HG03432 (cell line): ENCODE measurements at regions not wholly inside any gene's neighbourhood (a gene's known extent, or its start where the extent isn't known, plus 50 kb on each side); places are given as distances from the start of the nearest gene placed in this dataset.

Experiments used
- ATAC-seq: cut with Tn5 transposase; IDR thresholded peaks from one replicate; pipeline ENCODE4 v1.9.1; 2021; ENCODE audit warnings: mild to moderate bottlenecking, moderate library complexity; ENCODE audit not compliant: unreplicated experiment

- no peak for ATAC-seq
These were observed 202.3 kb upstream of the RAB6C start for GRCh38 chr2:129777146-129777545.

- no peak for ATAC-seq
These were observed 201.5 kb upstream of the RAB6C start for GRCh38 chr2:129777762-129778583.

- no peak for ATAC-seq
These were observed 200.9 kb upstream of the RAB6C start for GRCh38 chr2:129778584-129778877.

DNA sequence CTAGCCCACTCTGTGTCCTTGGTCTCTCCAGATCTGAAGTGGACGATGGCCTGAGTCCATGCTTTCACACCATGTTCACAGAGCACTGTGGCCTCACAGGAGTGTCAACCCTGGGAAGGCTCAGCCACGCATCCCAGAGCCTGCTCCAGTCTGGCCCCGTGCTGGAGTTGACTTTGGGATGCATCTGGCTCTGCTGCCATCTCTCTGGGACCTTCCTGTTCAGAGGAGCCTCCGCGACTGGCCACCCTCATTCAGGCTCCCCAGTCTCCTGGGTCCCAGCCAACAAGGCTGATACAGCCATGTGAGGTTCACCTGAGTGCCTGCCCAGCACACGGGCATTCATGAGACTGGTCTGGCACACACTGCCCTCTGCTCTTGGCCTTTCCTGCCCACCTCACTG, 199.7 kb upstream of the RAB6C start:
- no peak for ATAC-seq

GRCh38 chr2:129780316-129781270, 198.9 kb upstream of the RAB6C start:
- no peak for ATAC-seq

DNA sequence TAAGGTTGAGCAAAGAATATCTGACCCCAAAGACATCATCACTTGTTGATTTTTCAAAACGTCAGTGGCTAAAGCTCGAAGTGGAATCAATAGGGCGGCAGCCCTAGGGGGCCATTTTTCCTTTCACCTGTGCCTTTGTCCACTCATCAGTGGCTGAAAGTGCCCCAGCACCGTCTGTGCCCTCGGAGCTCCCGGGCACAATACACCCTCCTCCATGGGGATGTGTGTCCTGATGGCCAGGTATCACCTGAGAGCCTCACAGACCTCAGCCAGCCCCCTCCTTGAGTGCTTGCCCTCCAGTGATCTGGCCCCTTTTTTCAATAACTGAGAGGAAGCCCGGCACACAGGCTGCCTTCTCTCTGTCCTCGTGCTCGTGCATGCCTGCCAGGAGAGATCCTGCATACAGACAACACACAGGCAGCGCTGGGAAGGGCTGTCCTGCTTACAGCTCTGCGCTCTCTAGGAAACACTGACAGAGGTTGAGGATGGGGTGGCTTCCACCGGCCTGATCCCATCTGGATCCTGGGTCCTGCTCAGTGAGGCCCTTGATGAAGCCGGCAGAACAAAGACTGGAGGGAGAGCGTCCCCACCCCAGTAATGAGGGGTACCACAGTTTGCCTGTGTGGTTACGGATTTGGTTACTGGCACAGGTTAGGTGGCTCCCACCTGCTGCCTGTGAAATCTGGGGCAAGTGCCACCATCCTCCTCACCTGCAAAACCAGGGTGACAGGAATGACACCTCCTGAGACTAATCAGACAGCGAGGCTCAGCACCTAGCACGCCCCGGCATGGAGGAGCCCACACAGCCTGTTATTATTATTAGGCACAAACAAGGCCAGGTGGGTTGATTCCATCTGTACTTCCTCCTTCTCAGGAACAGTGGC, 197.5 kb upstream of the RAB6C start:
- no peak for ATAC-seq

DNA sequence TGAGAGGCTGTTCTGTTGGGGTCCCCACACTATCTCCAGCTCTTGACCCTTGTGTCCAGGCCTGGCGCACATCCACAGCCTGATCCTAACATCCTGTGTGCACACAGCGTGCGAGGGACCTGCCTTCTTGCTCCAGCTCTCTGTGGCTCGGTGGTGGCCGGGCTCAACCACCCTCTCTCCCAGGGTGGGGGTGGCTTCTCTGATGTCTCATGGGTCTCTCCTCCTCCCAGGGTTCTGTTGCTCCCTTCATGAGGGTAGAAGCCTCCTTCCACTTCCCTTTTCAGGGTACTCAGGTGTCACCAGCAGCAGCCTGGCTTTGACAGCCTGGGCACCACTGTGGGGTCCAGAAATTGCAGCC, 196.9 kb upstream of the RAB6C start:
- no peak for ATAC-seq

DNA sequence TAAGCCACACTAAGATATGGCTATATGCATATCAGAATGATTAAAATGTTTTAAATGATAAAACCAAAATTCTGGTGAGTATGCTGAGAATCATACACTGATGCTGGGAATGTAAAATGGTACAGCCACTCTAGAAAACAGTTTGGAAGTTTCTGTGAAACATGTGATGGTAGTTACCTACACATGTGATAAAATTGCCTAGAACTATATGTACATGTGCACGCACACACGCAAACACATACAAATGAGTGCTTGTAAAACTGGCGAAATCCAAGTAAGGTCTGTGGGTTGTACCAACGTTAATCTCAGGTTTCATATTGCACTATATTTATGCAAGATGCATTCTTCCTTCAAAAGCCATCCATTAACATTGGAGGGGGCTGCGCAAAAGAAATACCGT, 195.0 kb upstream of the RAB6C start:
- no peak for ATAC-seq

- ATAC-seq: no peak
These were observed 187.8 kb upstream of the RAB6C start for GRCh38 chr2:129791712-129792111.

DNA sequence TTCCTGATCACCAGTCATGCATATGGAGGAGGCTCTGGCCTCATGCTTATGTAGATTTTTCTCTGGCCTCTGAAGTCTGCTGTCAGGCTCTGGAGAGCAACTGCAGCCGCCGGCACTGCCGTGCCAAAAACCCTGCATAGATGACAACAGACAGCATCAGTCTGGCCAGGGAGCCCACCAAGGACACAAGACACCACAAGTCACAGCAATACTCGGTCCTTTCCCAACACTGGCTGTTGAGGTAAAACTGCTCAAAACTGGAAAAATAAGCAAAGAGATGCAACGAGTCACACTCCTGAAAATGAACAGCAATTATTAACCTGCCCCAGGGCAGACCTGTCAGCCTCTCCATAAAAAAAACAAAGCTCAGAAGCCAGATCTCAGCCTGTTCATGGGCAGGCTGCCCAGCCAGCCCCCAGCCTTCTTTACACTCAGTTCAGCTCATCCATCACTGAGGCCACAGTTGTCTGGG, 186.0 kb upstream of the RAB6C start:
- no peak for ATAC-seq

DNA sequence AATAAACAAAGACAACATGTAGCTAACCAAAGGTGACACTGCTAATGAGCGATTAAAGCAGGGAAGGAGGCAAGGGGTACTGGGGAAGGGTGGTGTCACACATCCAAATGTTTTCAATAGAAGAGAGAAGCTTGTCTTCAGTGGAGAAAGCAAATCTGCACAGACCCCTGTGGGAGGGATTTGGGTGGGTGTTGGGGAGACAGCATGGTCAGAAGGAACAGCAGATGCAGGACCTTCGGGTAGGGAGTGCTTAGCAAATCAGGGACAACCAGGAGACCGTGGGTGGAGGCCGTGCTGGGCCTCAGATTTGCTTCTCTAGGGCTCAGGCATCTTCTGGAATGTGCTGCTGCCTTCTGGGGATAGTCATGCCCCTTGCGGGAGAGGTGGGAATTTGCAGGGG, 185.3 kb upstream of the RAB6C start:
- ATAC-seq: no peak

- ATAC-seq: no peak
These were observed 184.9 kb upstream of the RAB6C start for GRCh38 chr2:129794540-129794939.

- ATAC-seq: no peak
These were observed 183.2 kb upstream of the RAB6C start for GRCh38 chr2:129796225-129796624.

DNA sequence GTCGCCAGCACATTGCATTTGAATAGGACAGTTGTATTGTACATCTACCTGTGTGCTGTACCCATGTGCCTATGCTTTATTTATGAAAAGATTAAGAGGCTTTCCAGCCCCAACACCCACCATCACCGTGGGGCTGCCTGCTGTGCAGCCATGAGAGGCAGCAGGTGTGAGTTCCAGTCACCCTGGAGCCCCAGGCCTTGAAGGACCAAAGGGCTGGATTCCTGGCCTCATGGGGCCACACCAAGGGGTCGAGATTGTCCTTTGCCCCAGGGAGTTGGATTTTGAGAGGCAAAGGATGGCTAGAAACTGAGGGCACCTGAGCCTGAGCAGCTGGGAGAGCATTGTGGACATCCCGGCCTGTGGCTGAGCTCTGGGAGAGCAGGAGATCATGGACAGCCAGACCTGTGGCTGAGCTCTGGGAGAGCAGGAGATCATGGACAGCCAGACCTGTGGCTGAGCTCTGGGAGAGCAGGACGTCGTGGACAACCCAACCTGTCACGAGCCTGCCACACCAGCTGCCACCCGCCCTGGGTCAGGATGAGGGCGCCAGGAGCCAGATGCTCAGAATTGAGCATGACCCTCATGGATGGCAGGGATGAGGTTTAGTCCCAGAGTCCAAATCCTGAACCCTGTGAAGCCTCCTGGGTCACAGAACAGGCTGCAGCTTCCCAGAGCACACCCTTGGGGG, 182.5 kb upstream of the RAB6C start:
- ATAC-seq: no peak

GRCh38 chr2:129797489-129798300, 181.8 kb upstream of the RAB6C start:
- no peak for ATAC-seq

- ATAC-seq: no peak
These were observed 181.2 kb upstream of the RAB6C start for GRCh38 chr2:129798301-129798581.

DNA sequence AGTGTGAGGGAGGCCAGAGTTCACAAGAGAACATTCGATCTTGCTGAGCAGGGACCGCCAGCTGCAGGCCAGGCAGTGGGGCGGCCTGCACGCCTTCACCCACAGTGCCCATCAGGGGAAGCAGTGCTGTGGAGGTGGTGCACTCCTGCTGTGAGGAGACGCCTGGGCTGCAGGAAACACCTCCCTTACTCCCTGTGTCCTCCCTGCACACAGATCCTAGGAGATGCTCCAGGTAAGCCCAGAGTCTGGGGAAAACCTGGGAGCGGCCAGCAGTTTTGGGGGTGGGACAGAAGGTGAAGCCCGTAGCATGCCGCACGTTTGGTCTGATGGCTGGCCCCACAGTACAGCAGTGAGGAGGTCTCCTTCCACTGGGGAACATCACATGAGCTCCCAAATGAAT, 180.8 kb upstream of the RAB6C start:
- no peak for ATAC-seq

DNA sequence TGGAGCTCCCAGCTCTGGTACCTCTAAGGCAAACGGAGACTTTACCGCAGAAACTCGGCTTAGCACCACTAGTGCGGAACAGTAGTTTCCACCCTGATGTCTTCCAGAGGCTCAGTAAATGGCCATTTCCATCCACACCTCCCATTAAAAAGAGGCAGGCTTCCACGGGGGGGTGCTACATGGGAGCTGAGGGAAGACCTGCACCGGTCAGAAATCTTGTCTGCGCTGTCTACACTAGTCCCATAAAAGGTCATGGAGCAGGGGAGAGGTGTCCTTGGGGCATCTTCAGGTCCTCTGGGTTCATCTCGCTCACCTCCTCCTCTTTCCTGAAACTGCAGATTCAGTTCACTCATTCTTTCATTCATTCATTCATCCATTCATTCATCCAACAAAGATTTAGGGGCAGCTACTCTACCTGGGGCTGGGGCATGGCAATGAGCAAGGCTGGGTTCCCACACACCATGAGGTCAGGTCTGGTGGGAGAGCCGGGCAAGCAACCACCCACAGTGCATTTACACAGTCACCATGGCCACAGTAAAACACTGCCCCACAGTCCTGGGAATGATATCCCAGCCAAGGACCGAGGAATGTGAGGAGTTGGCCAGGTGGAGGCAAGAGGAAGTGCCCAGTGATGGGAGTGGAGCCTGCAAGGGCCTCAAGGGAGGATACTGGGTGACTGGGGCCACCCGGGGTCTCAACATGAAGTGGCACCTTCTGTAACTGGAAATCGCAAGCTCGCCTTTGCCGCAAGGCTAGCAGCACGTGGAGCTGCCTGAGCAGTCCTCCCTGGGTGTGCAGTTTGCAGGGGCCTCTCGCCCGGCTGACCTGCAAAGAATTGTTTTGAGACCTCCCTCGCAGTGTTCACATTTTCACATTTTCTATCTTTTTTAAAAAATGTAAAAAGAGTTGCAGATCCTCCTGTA, 180.2 kb upstream of the RAB6C start:
- no peak for ATAC-seq

DNA sequence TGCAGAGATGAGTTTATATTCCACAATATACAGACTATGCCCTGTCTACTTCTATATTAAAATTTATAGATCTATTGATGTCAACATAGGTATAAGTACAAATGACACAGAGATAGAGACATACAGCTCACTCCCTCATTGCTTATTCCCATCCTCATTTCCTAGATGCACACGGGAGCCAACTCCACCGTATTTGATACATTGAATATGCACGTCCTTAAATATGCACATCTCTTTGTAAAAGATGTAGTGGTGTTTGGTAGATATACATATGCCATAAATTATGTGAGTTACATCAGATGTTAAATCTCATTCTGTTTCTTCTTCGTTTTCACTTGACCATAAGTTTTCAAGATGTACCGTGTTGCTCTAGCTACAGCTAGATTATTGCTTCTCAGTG, 179.2 kb upstream of the RAB6C start:
- ATAC-seq: no peak
